Spleen (tissue), 11 donors: ENCODE measurements at regions not wholly inside any gene's neighbourhood (a gene's known extent, or its start where the extent isn't known, plus 50 kb on each side); places are given as distances from the start of the nearest gene placed in this dataset.

Source experiments
- DNase-seq: peaks from one replicate; pipeline ENCODE4 v3.0.0-alpha.2; 2020
- H3K27ac ChIP-seq, 8 donors: fragments of 200-600 bp; sonication (generic) in 7 of 8; 1 replicate in 4 of 8; 2 replicates in 4 of 8; pipeline versions ENCODE4 v1.5.0 to v1.8.0; 2016 to 2021; ENCODE audit warnings: inconsistent platforms in 4 of 8, mild to moderate bottlenecking in 4 of 8, moderate library complexity in 1 of 8
- H3K27me3 ChIP-seq, 7 donors: fragments of 200-600 bp; sonication (generic) in 6 of 7; replicated peaks in 1 of 7; 1 replicate in 4 of 7; 2 replicates in 3 of 7; pipeline versions ENCODE4 v1.5.0 to v1.8.0; 2016 to 2021; ENCODE audit warnings: inconsistent platforms in 3 of 7, mild to moderate bottlenecking in 1 of 7
- H3K36me3 ChIP-seq, 6 donors: fragments of 200-600 bp; sonication (generic) in 5 of 6; 1 replicate in 4 of 6; 2 replicates in 2 of 6; pipeline versions ENCODE4 v1.5.0 to v1.8.0; 2016 to 2021; ENCODE audit warnings: inconsistent platforms in 2 of 6
- H3K4me1 ChIP-seq, 6 donors: fragments of 200-600 bp; sonication (generic) in 5 of 6; 1 replicate in 3 of 6; 2 replicates in 3 of 6; pipeline versions ENCODE4 v1.5.0 to v1.8.0; 2016 to 2021; ENCODE audit warnings: inconsistent platforms in 3 of 6
- H3K4me3 ChIP-seq, 8 donors: fragments of 200-600 bp; sonication (generic) in 7 of 8; 1 replicate in 4 of 8; 2 replicates in 4 of 8; pipeline versions ENCODE4 v1.5.0 to v1.8.0; 2016 to 2021; ENCODE audit warnings: inconsistent platforms in 4 of 8, mild to moderate bottlenecking in 4 of 8, moderate library complexity in 2 of 8
- H3K9me3 ChIP-seq, 8 donors: fragments of 200-600 bp; sonication (generic) in 7 of 8; 1 replicate in 4 of 8; 2 replicates in 4 of 8; pipeline versions ENCODE4 v1.5.0 to v1.8.0; 2016 to 2021; ENCODE audit warnings: inconsistent platforms in 4 of 8
- CTCF ChIP-seq, 11 experiments: fragments of 200-600 bp in 7 of 11; fragments of 450-650 bp in 4 of 11; sonication (generic) in 4 of 11; IDR thresholded peaks in 8 of 11; conservative IDR thresholded peaks in 3 of 11; 1 replicate in 7 of 11; 2 replicates in 4 of 11; pipeline versions ENCODE4 v1.4.0 to v1.8.0; 2016 to 2021; ENCODE audit warnings: antibody characterized with exemption in 11 of 11, inconsistent platforms in 4 of 11, mild to moderate bottlenecking in 1 of 11
- POLR2A ChIP-seq, 3 donors: fragments of 450-650 bp; IDR thresholded peaks; one replicate each; pipeline ENCODE4 v1.5.1; 2017; ENCODE audit warnings: antibody characterized with exemption in 3 of 3, mild to moderate bottlenecking in 1 of 3
- POLR2AphosphoS5 ChIP-seq, 3 donors: sonication (generic); formaldehyde crosslinking; IDR thresholded peaks; one replicate each; pipeline ENCODE4 v1.5.1; 2017; ENCODE audit warnings: antibody characterized with exemption in 3 of 3
- WGBS, 5 donors: extraction: QIAGEN DNeasy Blood & Tissue Kit in 3 of 5; methylation state at CpG; one replicate each; pipeline versions ENCODE4 v1.1.5 to v1.1.7; 2013 to 2018; 5-methylcytosine and 5-hydroxymethylcytosine counted together
- intact Hi-C: fragments of 100-400 bp; cut with DNase I; formaldehyde crosslinking; loops from one replicate; pipeline ENCODE4 v1.15.0; 2023; ENCODE audit warnings: low total_unique reads
- donor health status: healthy with polysubstance abuse.
- donor health status: DM: no; HTN: no; CAD: no; lungs with moderate emphysema.
- donor health status: DM: no; HTN: no; CAD: no.
- donor health status: Bipolar disorder and iron deficiency.
- donor health status: healthy.
- donor health status: DM: no; HTN: no; CAD: no.
- donor health status: DM: yes; HTN: yes; CAD: no.

GRCh38 chr18:10235661-10235952 lies 218.8 kb upstream of the APCDD1 start:
- H3K27me3 ChIP-seq = no peaks in the 10 kb centered on the region
- no peak overlapping the region for H3K27ac ChIP-seq
- intact Hi-C loops = no loop called here

GRCh38 chr18:10239103-10239502 lies 215.3 kb upstream of the APCDD1 start:
- Histone ChIP-seq H3K4me1 (peaks cover 0 to 22% (median 6%) of the 10 kb centered on the region in 6 donors), H3K36me3 (no peaks in the 10 kb centered on the region), H3K27me3 (no peaks in the 10 kb centered on the region), H3K4me3 (no peak overlapping the region), H3K9me3 (no peaks in the 10 kb centered on the region), H3K27ac (no peak overlapping the region)
- WGBS, 5 donors = 51 to 83% (median 74%) methylated on average over 10 to 11 of the region's 11 CpGs
- TF ChIP-seq POLR2A (IDR thresholded peaks at IDR 0.05) = no peak
- no peak for TF ChIP-seq CTCF (IDR thresholded peaks at IDR 0.05 in 8 of 11, conservative IDR thresholded peaks at IDR 0.05 in 3 of 11)
- TF ChIP-seq POLR2AphosphoS5 (IDR thresholded peaks at IDR 0.05) = no peak
- DNase-seq = no peak
- intact Hi-C loops = no loop called here

More at GRCh38 chr18:10235661-10235952, 218.8 kb upstream of the APCDD1 start:
- 89 to 94% (median 92%) methylated on average over 2 of the region's 2 CpGs for WGBS, 5 donors
- H3K36me3 ChIP-seq = no peaks in the 10 kb centered on the region
- H3K4me3 ChIP-seq = no peak overlapping the region
- DNase-seq = no peak
- peaks cover 0 to 20% (median 6%) of the 10 kb centered on the region in 6 donors for H3K4me1 ChIP-seq
- H3K9me3 ChIP-seq = peaks cover 0 to 5% (median under 1%) of the 10 kb centered on the region in 8 donors
- TF ChIP-seq POLR2AphosphoS5 (IDR thresholded peaks at IDR 0.05) = no peak
- TF ChIP-seq CTCF (IDR thresholded peaks at IDR 0.05 in 8 of 11, conservative IDR thresholded peaks at IDR 0.05 in 3 of 11) = no peak
- no peak for TF ChIP-seq POLR2A (IDR thresholded peaks at IDR 0.05)

- TF ChIP-seq CTCF (IDR thresholded peaks at IDR 0.05 in 8 of 11, conservative IDR thresholded peaks at IDR 0.05 in 3 of 11) (no peak), POLR2A (IDR thresholded peaks at IDR 0.05) (no peak), POLR2AphosphoS5 (IDR thresholded peaks at IDR 0.05) (no peak)
- H3K27ac ChIP-seq = no peak overlapping the region
- H3K4me1 ChIP-seq = peaks cover 0 to 22% (median 6%) of the 10 kb centered on the region in 6 donors
- intact Hi-C loops = no loop called here
- H3K9me3 ChIP-seq = no peaks in the 10 kb centered on the region
- DNase-seq = no peak
- WGBS, 5 donors = 64 to 80% (median 73%) methylated on average over 5 of the region's 5 CpGs
- no peaks in the 10 kb centered on the region for H3K27me3 ChIP-seq
- H3K4me3 ChIP-seq = no peak overlapping the region
- no peaks in the 10 kb centered on the region for H3K36me3 ChIP-seq
Observed at GRCh38 chr18:10239991-10240634, 214.3 kb upstream of the APCDD1 start.

- no peaks in the 10 kb centered on the region for H3K36me3 ChIP-seq
- H3K9me3 ChIP-seq = no peaks in the 10 kb centered on the region
- DNase-seq = no peak
- H3K27me3 ChIP-seq = no peaks in the 10 kb centered on the region
- TF ChIP-seq CTCF (IDR thresholded peaks at IDR 0.05 in 8 of 11, conservative IDR thresholded peaks at IDR 0.05 in 3 of 11) (no peak), POLR2A (IDR thresholded peaks at IDR 0.05) (no peak), POLR2AphosphoS5 (IDR thresholded peaks at IDR 0.05) (no peak)
- no peak overlapping the region for H3K4me3 ChIP-seq
- H3K4me1 ChIP-seq = peaks cover 0 to 22% (median 6%) of the 10 kb centered on the region in 6 donors
- H3K27ac ChIP-seq = no peak overlapping the region
- WGBS, 5 donors = 91 to 98% (median 94%) methylated on average over 2 of the region's 2 CpGs
- intact Hi-C loops = no loop called here
Observed at GRCh38 chr18:10240973-10241372, 213.5 kb upstream of the APCDD1 start.
